ENCODE measurements at regions not wholly inside any gene's neighbourhood (a gene's known extent, or its start where the extent isn't known, plus 50 kb on each side); places are given as distances from the start of the nearest gene placed in this dataset.

DNA sequence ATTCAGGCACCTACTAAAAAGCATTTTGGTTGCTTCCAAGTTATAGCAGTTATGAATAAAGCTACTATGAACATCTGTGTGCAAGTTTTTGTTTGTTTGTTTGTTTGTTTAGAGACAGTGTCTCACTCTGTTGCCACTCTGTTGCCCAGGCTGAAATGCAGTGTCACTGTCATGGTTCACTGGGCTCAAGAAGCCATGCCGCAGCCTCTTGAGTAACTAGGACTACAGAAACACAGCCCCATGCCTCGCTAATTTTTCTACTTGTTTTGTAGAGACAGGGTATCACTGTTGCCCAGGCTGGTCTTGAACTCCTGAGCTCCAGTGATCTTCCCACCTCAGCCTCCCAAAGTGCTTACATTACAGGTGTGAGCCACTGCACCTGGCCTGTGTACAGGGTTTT lies 795.9 kb downstream of the EPHA7 start:
- Histone ChIP-seq H3K27me3 (no peaks in the 10 kb centered on the region), H3K27ac (no peak overlapping the region), H3K36me3 (no peaks in the 10 kb centered on the region), H3K4me1 (no peaks in the 10 kb centered on the region), H3K9me3 (no peaks in the 10 kb centered on the region), H3K4me3 (no peak overlapping the region)
- TF ChIP-seq CTCF (IDR thresholded peaks at IDR 0.05), result no peak
- intact Hi-C loops (cut with DNase I; ENCODE audit: low total_unique reads), result no loop called here
- DNase-seq, result no peak

DNA sequence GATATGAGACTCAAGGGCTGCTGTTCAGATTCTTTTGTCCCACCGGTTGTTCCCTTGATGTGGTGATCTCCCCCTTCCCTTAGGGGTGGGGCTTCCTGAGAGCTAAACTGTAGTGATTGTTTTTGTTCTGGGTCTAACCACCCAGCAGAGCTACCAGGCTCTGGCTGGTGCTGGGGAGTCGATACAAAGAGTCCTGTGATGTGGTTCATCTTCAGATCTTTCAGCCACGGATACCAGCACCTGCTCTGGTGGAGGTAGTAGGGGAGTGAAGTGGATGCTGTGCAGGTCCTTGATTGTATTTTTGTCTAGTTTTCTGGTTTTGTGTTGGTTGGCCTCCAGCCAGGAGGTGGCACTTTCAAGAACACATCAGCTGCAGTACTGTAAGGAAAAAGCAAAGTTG lies 801.6 kb downstream of the EPHA7 start:
- Histone ChIP-seq H3K36me3 (no peaks in the 10 kb centered on the region), H3K27ac (no peak overlapping the region), H3K4me1 (no peaks in the 10 kb centered on the region), H3K27me3 (no peaks in the 10 kb centered on the region), H3K9me3 (no peaks in the 10 kb centered on the region), H3K4me3 (no peak overlapping the region)
- no peak for TF ChIP-seq CTCF (IDR thresholded peaks at IDR 0.05)
- DNase-seq, result no peak
- intact Hi-C loops (cut with DNase I; ENCODE audit: low total_unique reads), result no loop called here

GRCh38 chr6:92608751-92609150 lies 810.6 kb downstream of the EPHA7 start:
- DNase-seq, result no peak
- intact Hi-C loops (cut with DNase I; ENCODE audit: low total_unique reads), result no loop called here
- Histone ChIP-seq H3K4me1 (no peaks in the 10 kb centered on the region), H3K27ac (no peak overlapping the region), H3K4me3 (no peak overlapping the region), H3K27me3 (no peaks in the 10 kb centered on the region), H3K36me3 (no peaks in the 10 kb centered on the region), H3K9me3 (no peaks in the 10 kb centered on the region)
- no peak for TF ChIP-seq CTCF (IDR thresholded peaks at IDR 0.05)

GRCh38 chr6:92593201-92593600 lies 826.2 kb downstream of the EPHA7 start:
- intact Hi-C loops (cut with DNase I; ENCODE audit: low total_unique reads), result no loop called here
- H3K4me1 ChIP-seq, result no peaks in the 10 kb centered on the region
- H3K36me3 ChIP-seq, result no peaks in the 10 kb centered on the region
- DNase-seq, result no peak
- no peaks in the 10 kb centered on the region for H3K9me3 ChIP-seq
- no peak overlapping the region for H3K4me3 ChIP-seq
- no peak overlapping the region for H3K27ac ChIP-seq
- no peak for TF ChIP-seq CTCF (IDR thresholded peaks at IDR 0.05)
- no peaks in the 10 kb centered on the region for H3K27me3 ChIP-seq

DNA sequence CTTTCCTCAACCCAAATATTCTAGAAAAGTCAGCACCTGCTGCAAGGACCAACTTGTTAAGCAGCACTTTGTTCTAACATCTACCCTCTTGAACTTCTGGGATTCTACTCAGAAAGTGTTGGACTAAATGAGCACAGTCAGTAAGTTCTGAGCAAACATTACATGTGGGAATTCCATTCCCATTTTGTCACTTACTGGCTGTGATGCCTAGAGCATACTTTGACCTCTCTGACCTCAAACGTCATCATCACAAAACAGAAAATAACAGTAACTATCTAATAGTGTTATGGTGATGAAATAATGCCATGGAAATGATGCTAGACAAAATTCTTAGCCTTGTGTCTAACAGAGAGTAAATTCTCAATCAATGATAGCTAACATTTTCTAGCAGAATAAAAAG lies 829.4 kb downstream of the EPHA7 start:
- Histone ChIP-seq H3K4me3 (no peak overlapping the region), H3K36me3 (no peaks in the 10 kb centered on the region), H3K4me1 (no peaks in the 10 kb centered on the region), H3K27me3 (no peaks in the 10 kb centered on the region), H3K9me3 (no peaks in the 10 kb centered on the region), H3K27ac (no peak overlapping the region)
- intact Hi-C loops (cut with DNase I; ENCODE audit: low total_unique reads), result no loop called here
- no peak for DNase-seq
- TF ChIP-seq CTCF (IDR thresholded peaks at IDR 0.05), result no peak

GRCh38 chr6:92588148-92588547 lies 831.2 kb downstream of the EPHA7 start:
- intact Hi-C loops (cut with DNase I; ENCODE audit: low total_unique reads), result no loop called here
- H3K27me3 ChIP-seq, result no peaks in the 10 kb centered on the region
- H3K4me1 ChIP-seq, result no peaks in the 10 kb centered on the region
- no peaks in the 10 kb centered on the region for H3K36me3 ChIP-seq
- H3K4me3 ChIP-seq, result no peak overlapping the region
- TF ChIP-seq CTCF (IDR thresholded peaks at IDR 0.05), result no peak
- no peak overlapping the region for H3K27ac ChIP-seq
- DNase-seq, result no peak
- H3K9me3 ChIP-seq, result no peaks in the 10 kb centered on the region
